ENCODE measurements at regions not wholly inside any gene's neighbourhood (a gene's known extent, or its start where the extent isn't known, plus 50 kb on each side); places are given as distances from the start of the nearest gene placed in this dataset.

- TF ChIP-seq EZH2phosphoT487 (IDR thresholded peaks at IDR 0.05; ENCODE audit: unreplicated experiment) (no peak), JUNB (IDR thresholded peaks at IDR 0.05; ENCODE audit: unreplicated experiment) (no peak), POLR2AphosphoS5 (IDR thresholded peaks at IDR 0.05; ENCODE audit: low read depth) (no peak)
Measured at GRCh38 chr2:155703917-155704316, 628.6 kb downstream of the NR4A2 start (continued).

DNA sequence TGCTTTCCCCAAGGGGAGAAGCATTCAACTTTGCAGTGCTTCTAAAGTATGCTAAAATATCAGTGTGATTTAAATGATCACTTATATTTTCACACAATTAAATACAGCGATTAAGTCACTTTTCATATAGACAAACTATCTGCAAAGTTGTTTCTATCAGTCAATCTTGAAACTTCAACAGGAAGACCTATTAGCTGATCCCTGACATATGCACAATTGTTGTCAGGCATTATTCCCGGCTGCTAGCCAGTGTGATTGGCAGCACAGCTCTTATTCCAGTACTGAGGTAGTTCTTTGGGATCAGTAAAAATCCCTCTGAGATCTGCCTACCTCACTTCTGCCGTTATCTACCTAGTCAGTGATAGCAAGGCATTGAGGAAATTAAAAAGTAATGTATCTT, 629.5 kb downstream of the NR4A2 start:
- DNase-seq (ENCODE audit: low spot score) (no peak), ATAC-seq (no peak)
- no peak overlapping the region for H3K4me2 ChIP-seq
- H3K4me1 ChIP-seq (ENCODE audit: insufficient read depth) = no peaks in the 10 kb centered on the region
- H3F3A ChIP-seq (replicated peaks; ENCODE audit: low read depth) = no peaks in the 10 kb centered on the region
- no peaks in the 10 kb centered on the region for H3K27me3 ChIP-seq (ENCODE audit: insufficient read depth)
- no peak overlapping the region for H3K4me3 ChIP-seq
- Mint-ChIP-seq H3K9me3 (no peaks in the 10 kb centered on the region), H3K36me3 (ENCODE audit: low read depth) (no peaks in the 10 kb centered on the region), H3K4me3 (no peak overlapping the region), H3K27ac (no peak overlapping the region), H3K4me1 (no peaks in the 10 kb centered on the region; the same call in 2 of the 3 replicates), H3K27me3 (ENCODE audit: insufficient read depth, low read depth, poor library complexity) (no peaks in the 10 kb centered on the region)
- H3K79me2 ChIP-seq (replicated peaks; ENCODE audit: insufficient read depth) = no peaks in the 10 kb centered on the region
- H2AFZ ChIP-seq = no peak overlapping the region
- no peak overlapping the region for H3K27ac ChIP-seq (ENCODE audit: low read depth)
- no peaks in the 10 kb centered on the region for H4K20me1 ChIP-seq (replicated peaks; ENCODE audit: insufficient read depth)
- no peaks in the 10 kb centered on the region for H3K36me3 ChIP-seq (ENCODE audit: insufficient read depth)
- H3K9me2 ChIP-seq (ENCODE audit: insufficient read depth) = no peaks in the 10 kb centered on the region
- TF ChIP-seq STAT1 (IDR thresholded peaks at IDR 0.05; ENCODE audit: unreplicated experiment) = no peak
- TF ChIP-seq EZH2phosphoT487 (IDR thresholded peaks at IDR 0.05; ENCODE audit: unreplicated experiment) = no peak
- TF ChIP-seq JUNB (IDR thresholded peaks at IDR 0.05; ENCODE audit: unreplicated experiment) = no peak
- TF ChIP-seq EZH2 (IDR thresholded peaks at IDR 0.05; ENCODE audit: low read depth, unreplicated experiment) = no peak
- no peak for TF ChIP-seq CREB1 (CRISPR knock-in tag; IDR thresholded peaks at IDR 0.05; ENCODE audit: low read depth)
- TF ChIP-seq CTCF (conservative IDR thresholded peaks at IDR 0.05; ENCODE audit: low read depth in 2 of 2) = no peak
- no peak for TF ChIP-seq NANOG (IDR thresholded peaks at IDR 0.05; ENCODE audit: borderline replicate concordance)
- TF ChIP-seq ZNF462 (CRISPR knock-in tag; IDR thresholded peaks at IDR 0.05) = no peak
- TF ChIP-seq, protein P1, sequence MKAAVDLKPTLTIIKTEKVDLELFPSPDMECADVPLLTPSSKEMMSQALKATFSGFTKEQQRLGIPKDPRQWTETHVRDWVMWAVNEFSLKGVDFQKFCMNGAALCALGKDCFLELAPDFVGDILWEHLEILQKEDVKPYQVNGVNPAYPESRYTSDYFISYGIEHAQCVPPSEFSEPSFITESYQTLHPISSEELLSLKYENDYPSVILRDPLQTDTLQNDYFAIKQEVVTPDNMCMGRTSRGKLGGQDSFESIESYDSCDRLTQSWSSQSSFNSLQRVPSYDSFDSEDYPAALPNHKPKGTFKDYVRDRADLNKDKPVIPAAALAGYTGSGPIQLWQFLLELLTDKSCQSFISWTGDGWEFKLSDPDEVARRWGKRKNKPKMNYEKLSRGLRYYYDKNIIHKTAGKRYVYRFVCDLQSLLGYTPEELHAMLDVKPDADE (IDR thresholded peaks at IDR 0.05) = no peak
- no peak for TF ChIP-seq ZNF331 (CRISPR knock-in tag; IDR thresholded peaks at IDR 0.05; ENCODE audit: low read depth)
- TF ChIP-seq, protein P2, sequence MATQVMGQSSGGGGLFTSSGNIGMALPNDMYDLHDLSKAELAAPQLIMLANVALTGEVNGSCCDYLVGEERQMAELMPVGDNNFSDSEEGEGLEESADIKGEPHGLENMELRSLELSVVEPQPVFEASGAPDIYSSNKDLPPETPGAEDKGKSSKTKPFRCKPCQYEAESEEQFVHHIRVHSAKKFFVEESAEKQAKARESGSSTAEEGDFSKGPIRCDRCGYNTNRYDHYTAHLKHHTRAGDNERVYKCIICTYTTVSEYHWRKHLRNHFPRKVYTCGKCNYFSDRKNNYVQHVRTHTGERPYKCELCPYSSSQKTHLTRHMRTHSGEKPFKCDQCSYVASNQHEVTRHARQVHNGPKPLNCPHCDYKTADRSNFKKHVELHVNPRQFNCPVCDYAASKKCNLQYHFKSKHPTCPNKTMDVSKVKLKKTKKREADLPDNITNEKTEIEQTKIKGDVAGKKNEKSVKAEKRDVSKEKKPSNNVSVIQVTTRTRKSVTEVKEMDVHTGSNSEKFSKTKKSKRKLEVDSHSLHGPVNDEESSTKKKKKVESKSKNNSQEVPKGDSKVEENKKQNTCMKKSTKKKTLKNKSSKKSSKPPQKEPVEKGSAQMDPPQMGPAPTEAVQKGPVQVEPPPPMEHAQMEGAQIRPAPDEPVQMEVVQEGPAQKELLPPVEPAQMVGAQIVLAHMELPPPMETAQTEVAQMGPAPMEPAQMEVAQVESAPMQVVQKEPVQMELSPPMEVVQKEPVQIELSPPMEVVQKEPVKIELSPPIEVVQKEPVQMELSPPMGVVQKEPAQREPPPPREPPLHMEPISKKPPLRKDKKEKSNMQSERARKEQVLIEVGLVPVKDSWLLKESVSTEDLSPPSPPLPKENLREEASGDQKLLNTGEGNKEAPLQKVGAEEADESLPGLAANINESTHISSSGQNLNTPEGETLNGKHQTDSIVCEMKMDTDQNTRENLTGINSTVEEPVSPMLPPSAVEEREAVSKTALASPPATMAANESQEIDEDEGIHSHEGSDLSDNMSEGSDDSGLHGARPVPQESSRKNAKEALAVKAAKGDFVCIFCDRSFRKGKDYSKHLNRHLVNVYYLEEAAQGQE (IDR thresholded peaks at IDR 0.05; ENCODE audit: unreplicated experiment) = no peak

Measured in GM23338 (cell line).